Neuronal stem cell (in vitro differentiated cells): ENCODE measurements at regions not wholly inside any gene's neighbourhood (a gene's known extent, or its start where the extent isn't known, plus 50 kb on each side); places are given as distances from the start of the nearest gene placed in this dataset.

Source experiments
- DNase-seq: peaks from one replicate; pipeline ENCODE4 v3.0.0-alpha.2; 2013; ENCODE audit warnings: low spot score
- H2AFZ ChIP-seq: one replicate; pipeline ENCODE4 v1.6.1; 2013; ENCODE audit warnings: mild to moderate bottlenecking, low read length, inconsistent platforms
- H2AK5ac ChIP-seq: 2 replicates; pipeline ENCODE4 v1.6.1; 2013; ENCODE audit warnings: low read depth, mild to moderate bottlenecking, inconsistent platforms, low read length, moderate library complexity, mixed read lengths
- H2BK120ac ChIP-seq: 2 replicates; pipeline ENCODE4 v1.6.1; 2013; ENCODE audit warnings: low read depth, mild to moderate bottlenecking, inconsistent platforms, low read length, moderate library complexity, mixed read lengths
- H2BK12ac ChIP-seq: one replicate; pipeline ENCODE4 v1.6.1; 2013; ENCODE audit warnings: low read length, inconsistent platforms
- H2BK15ac ChIP-seq: 2 replicates; pipeline ENCODE4 v1.6.1; 2013; ENCODE audit warnings: mild to moderate bottlenecking, low read length, inconsistent platforms, mixed read lengths
- H2BK5ac ChIP-seq: one replicate; pipeline ENCODE4 v1.6.1; 2013; ENCODE audit warnings: inconsistent platforms, mild to moderate bottlenecking, low read length, moderate library complexity
- H3K14ac ChIP-seq: one replicate; pipeline ENCODE4 v1.6.1; 2013; ENCODE audit warnings: low read length, inconsistent platforms
- H3K18ac ChIP-seq: 2 replicates; pipeline ENCODE4 v1.6.1; 2013; ENCODE audit warnings: low read length, inconsistent platforms
- H3K23ac ChIP-seq: 2 replicates; pipeline ENCODE4 v1.6.1; 2013; ENCODE audit warnings: low read depth, mild to moderate bottlenecking, mixed read lengths, low read length, inconsistent platforms; ENCODE audit not compliant: poor library complexity
- H3K27ac ChIP-seq: replicated peaks from 3 replicates; pipeline ENCODE4 v1.5.1; 2013; ENCODE audit warnings: low read length, inconsistent platforms
- H3K27me3 ChIP-seq, 3 experiments: 2 replicates each; pipeline ENCODE4 v1.6.1; 2013; ENCODE audit warnings: low read length in 3 of 3, mild to moderate bottlenecking in 2 of 3, inconsistent platforms in 1 of 3, low read depth in 1 of 3, mixed read lengths in 1 of 3, moderate library complexity in 1 of 3; ENCODE audit not compliant: control insufficient read depth in 3 of 3, insufficient read depth in 3 of 3
- H3K36me3 ChIP-seq, 2 donors: replicated peaks in 1 of 2; 2 replicates each; pipeline ENCODE4 v1.6.1; 2013; ENCODE audit warnings: low read length in 2 of 2; ENCODE audit not compliant: control insufficient read depth in 2 of 2, insufficient read depth in 2 of 2
- H3K4ac ChIP-seq: 2 replicates; pipeline ENCODE4 v1.6.1; 2013; ENCODE audit warnings: inconsistent platforms, mild to moderate bottlenecking, low read length, moderate library complexity
- H3K4me1 ChIP-seq, 2 donors: 1 replicate in 1 of 2; 2 replicates in 1 of 2; pipeline ENCODE4 v1.6.1; 2013; ENCODE audit warnings: low read length in 2 of 2, low read depth in 1 of 2; ENCODE audit not compliant: control insufficient read depth in 2 of 2, insufficient read depth in 1 of 2
- H3K4me2 ChIP-seq: one replicate; pipeline ENCODE4 v1.6.1; 2013; ENCODE audit warnings: mild to moderate bottlenecking, low read length, inconsistent platforms; ENCODE audit not compliant: insufficient read depth, poor library complexity, severe bottlenecking
- H3K4me3 ChIP-seq, 2 donors: 2 replicates each; pipeline ENCODE4 v1.5.1; 2013; ENCODE audit warnings: low read length in 2 of 2, mild to moderate bottlenecking in 2 of 2, inconsistent platforms in 1 of 2, moderate library complexity in 1 of 2
- H3K79me1 ChIP-seq: one replicate; pipeline ENCODE4 v1.6.1; 2013; ENCODE audit warnings: low read depth, mild to moderate bottlenecking, inconsistent platforms, low read length, moderate library complexity
- H3K9ac ChIP-seq: one replicate; pipeline ENCODE4 v1.6.1; 2013; ENCODE audit warnings: mild to moderate bottlenecking, low read depth, low read length, inconsistent platforms; ENCODE audit not compliant: poor library complexity
- H3K9me3 ChIP-seq, 2 donors: replicated peaks in 1 of 2; 2 replicates each; pipeline versions ENCODE3 to v1.6.1; 2013; ENCODE audit warnings: low read length in 2 of 2, mild to moderate bottlenecking in 2 of 2, inconsistent platforms in 1 of 2, low read depth in 1 of 2, mixed read lengths in 1 of 2, moderate library complexity in 1 of 2; ENCODE audit not compliant: control insufficient read depth in 2 of 2, insufficient read depth in 1 of 2
- H4K8ac ChIP-seq: one replicate; pipeline ENCODE4 v1.6.1; 2013; ENCODE audit warnings: low read depth, mild to moderate bottlenecking, inconsistent platforms, low read length, moderate library complexity
- H4K91ac ChIP-seq: one replicate; pipeline ENCODE4 v1.6.1; 2013; ENCODE audit warnings: low read length, low read depth, mild to moderate bottlenecking, inconsistent platforms; ENCODE audit not compliant: poor library complexity
- WGBS, 2 donors: extraction: QIAGEN DNeasy Blood & Tissue Kit; methylation state at CpG; one replicate each; pipeline ENCODE4 v1.1.7; 2013; ENCODE audit warnings: missing lambda C conversion rate in 2 of 2, mixed read lengths in 1 of 2; ENCODE audit not compliant: insufficient read length in 2 of 2, insufficient replicate concordance in 1 of 2; ENCODE audit errors: extremely low coverage in 2 of 2; 5-methylcytosine and 5-hydroxymethylcytosine counted together

DNA sequence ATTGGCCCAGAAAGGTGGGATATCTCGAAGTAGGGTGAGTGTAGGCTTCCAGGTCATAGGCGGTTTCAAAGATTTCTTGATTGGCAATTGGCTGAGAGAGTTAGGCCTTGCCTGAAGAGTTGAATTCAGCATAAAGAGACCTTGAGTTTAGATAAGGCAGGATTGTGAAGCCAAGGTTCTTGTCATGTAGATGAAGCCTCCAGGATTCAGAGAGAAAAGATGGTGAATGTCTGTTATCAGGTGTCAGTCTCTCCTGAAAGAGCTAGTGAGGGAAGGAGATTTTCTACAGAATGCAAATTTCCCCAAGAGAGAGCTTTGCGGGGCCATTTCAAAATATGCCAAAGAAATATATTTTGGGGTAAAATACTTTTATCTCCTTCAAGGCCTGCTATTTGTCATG is 217.0 kb upstream of the TLE3 start:
- H3K9ac ChIP-seq, result no peak overlapping the region
- H2BK15ac ChIP-seq, result no peak overlapping the region
- no peak overlapping the region for H4K91ac ChIP-seq
- no peak overlapping the region for H2AFZ ChIP-seq
- H3K27ac ChIP-seq, result no peak overlapping the region
- H3K4ac ChIP-seq, result no peak overlapping the region
- no peak overlapping the region for H2BK12ac ChIP-seq
- no peaks in the 10 kb centered on the region for H3K9me3 ChIP-seq
- no peaks in the 10 kb centered on the region for H3K79me1 ChIP-seq
- no peak overlapping the region for H2BK120ac ChIP-seq
- no peak overlapping the region for H3K14ac ChIP-seq
- H3K36me3 ChIP-seq, result no peaks in the 10 kb centered on the region
- no peak overlapping the region for H4K8ac ChIP-seq
- H3K27me3 ChIP-seq, result peaks cover 0 to 2% (median 0%) of the 10 kb centered on the region in 3 experiments
- no CpG with 5 or more reads among the region's 3 CpGs for WGBS, 2 donors
- H3K4me2 ChIP-seq, result no peak overlapping the region
- no peaks in the 10 kb centered on the region for H3K4me1 ChIP-seq
- H2BK5ac ChIP-seq, result no peak overlapping the region
- DNase-seq, result no peak
- no peak overlapping the region for H3K23ac ChIP-seq
- no peak overlapping the region for H2AK5ac ChIP-seq
- no peak overlapping the region for H3K18ac ChIP-seq
- H3K4me3 ChIP-seq, result no peak overlapping the region

DNA sequence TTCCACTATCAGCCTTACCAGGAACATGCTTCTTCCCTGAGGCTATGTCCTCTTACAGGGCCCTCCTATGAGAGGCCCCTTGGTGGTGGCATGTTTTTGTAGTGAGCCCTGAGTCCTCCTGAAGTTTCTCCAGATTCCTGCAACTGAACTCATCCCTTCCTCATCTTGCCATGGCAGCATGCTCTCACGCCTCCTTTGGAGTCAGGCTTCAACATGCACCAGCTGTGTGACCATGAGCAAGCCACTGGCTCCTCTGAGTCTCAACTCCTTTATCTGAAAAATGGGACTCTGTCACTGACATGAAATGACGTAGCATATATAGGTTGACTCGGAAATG is 216.3 kb upstream of the TLE3 start:
- H3K79me1 ChIP-seq, result no peaks in the 10 kb centered on the region
- H3K9me3 ChIP-seq, result no peaks in the 10 kb centered on the region
- no peak overlapping the region for H3K18ac ChIP-seq
- no peak overlapping the region for H2AK5ac ChIP-seq
- H2BK12ac ChIP-seq, result no peak overlapping the region
- H3K27ac ChIP-seq, result no peak overlapping the region
- DNase-seq, result no peak
- H3K4me3 ChIP-seq, result peak overlapping the region in 1 of 2 donors; percentile 36
- H3K14ac ChIP-seq, result no peak overlapping the region
- H2BK15ac ChIP-seq, result no peak overlapping the region
- no peak overlapping the region for H4K8ac ChIP-seq
- H3K36me3 ChIP-seq, result no peaks in the 10 kb centered on the region
- H2BK5ac ChIP-seq, result no peak overlapping the region
- H3K4ac ChIP-seq, result no peak overlapping the region
- no peaks in the 10 kb centered on the region for H3K27me3 ChIP-seq
- H3K23ac ChIP-seq, result no peak overlapping the region
- H2BK120ac ChIP-seq, result no peak overlapping the region
- H2AFZ ChIP-seq, result no peak overlapping the region
- WGBS, 2 donors, result no CpG with 5 or more reads among the region's 3 CpGs
- no peak overlapping the region for H3K9ac ChIP-seq
- H4K91ac ChIP-seq, result no peak overlapping the region
- H3K4me2 ChIP-seq, result no peak overlapping the region
- H3K4me1 ChIP-seq, result no peaks in the 10 kb centered on the region

DNA sequence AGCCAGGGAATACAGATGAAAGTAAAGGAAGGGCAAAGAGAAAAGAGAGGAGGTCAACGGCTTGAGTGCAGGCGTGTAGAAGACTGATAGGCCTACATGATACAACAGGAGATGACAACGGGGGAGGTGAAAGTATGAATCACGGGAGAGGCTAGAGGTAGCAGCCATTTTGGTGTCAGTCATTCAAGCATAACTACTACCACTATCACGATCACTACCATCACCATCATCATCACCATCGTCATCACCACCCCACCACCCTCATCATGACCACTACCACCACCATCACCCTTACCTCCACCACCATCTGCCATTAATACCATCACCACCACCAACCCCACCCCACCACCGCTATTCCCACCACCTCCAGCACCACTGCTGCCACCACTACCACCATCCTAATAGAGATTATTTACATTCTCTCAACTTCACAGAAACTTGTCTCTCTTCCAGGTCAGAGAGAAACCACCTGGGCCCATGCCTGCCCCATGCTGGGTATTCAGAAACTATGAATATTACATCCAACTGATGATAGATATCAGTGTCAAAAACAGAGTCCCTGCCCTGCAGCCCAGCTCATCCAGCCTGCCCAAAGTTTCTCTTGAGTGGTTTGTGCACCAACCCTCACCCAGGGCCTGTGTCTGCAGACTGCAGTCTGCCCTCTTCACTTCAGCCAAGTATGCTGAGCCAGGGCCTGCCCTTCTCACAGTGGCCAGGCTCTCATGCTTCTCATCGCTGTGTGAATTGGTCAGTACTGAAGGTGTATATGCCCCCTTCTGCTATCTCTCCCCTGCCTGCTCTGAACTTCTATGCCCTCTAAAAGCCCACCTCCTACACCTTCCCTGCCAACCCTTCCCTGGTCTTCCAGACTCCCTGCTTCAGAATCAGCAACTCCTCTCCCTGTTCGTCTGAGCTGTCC is 215.6 kb upstream of the TLE3 start:
- H2BK120ac ChIP-seq, result no peak overlapping the region
- H2BK15ac ChIP-seq, result no peak overlapping the region
- H2BK5ac ChIP-seq, result no peak overlapping the region
- H3K36me3 ChIP-seq, result no peaks in the 10 kb centered on the region
- no peak overlapping the region for H4K91ac ChIP-seq
- H3K23ac ChIP-seq, result no peak overlapping the region
- no peak overlapping the region for H3K9ac ChIP-seq
- H2AFZ ChIP-seq, result no peak overlapping the region
- H2AK5ac ChIP-seq, result no peak overlapping the region
- H3K79me1 ChIP-seq, result no peaks in the 10 kb centered on the region
- H4K8ac ChIP-seq, result no peak overlapping the region
- no peak for DNase-seq
- H3K14ac ChIP-seq, result no peak overlapping the region
- H2BK12ac ChIP-seq, result no peak overlapping the region
- H3K27ac ChIP-seq, result no peak overlapping the region
- H3K9me3 ChIP-seq, result no peaks in the 10 kb centered on the region
- no peak overlapping the region for H3K4me2 ChIP-seq
- H3K4me3 ChIP-seq, result no peak overlapping the region
- no peak overlapping the region for H3K4ac ChIP-seq
- no peaks in the 10 kb centered on the region for H3K27me3 ChIP-seq
- 100% methylated on average over 1 of the region's 9 CpGs; no CpG with 5 or more reads in 1 of the 2 donors for WGBS, 2 donors
- H3K4me1 ChIP-seq, result no peaks in the 10 kb centered on the region
- no peak overlapping the region for H3K18ac ChIP-seq

DNA sequence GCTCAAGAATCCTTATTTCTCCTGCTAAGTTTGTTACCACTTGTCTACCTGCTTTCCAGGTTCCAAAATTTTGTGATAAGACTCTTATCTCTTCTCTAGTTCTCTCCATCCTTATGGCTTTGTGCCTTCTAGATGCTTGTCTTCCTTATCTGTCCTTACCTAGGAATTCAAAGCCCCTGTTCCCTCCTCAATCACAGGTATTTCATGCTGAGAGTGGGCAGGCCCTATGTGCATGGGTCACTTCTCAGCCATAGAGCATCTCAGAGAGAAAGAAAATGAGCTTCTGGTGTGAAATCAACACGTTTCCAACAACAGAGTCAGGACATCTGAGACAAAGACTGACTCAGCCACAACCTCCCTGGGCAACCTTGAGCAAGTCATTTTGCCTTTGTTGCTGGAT is 214.1 kb upstream of the TLE3 start:
- no peak for DNase-seq
- no peak overlapping the region for H3K23ac ChIP-seq
- H2BK5ac ChIP-seq, result no peak overlapping the region
- no peaks in the 10 kb centered on the region for H3K79me1 ChIP-seq
- H3K14ac ChIP-seq, result no peak overlapping the region
- no peak overlapping the region for H3K27ac ChIP-seq
- H3K27me3 ChIP-seq, result no peaks in the 10 kb centered on the region
- no peak overlapping the region for H3K4me2 ChIP-seq
- WGBS, 2 donors, result no CpG with 5 or more reads among the region's 1 CpG
- no peak overlapping the region for H2BK12ac ChIP-seq
- no peak overlapping the region for H2BK15ac ChIP-seq
- H2AFZ ChIP-seq, result no peak overlapping the region
- no peak overlapping the region for H3K9ac ChIP-seq
- no peak overlapping the region for H3K18ac ChIP-seq
- H3K4me3 ChIP-seq, result no peak overlapping the region
- no peak overlapping the region for H2BK120ac ChIP-seq
- H3K4ac ChIP-seq, result no peak overlapping the region
- no peaks in the 10 kb centered on the region for H3K9me3 ChIP-seq
- H3K4me1 ChIP-seq, result no peaks in the 10 kb centered on the region
- H4K91ac ChIP-seq, result no peak overlapping the region
- H4K8ac ChIP-seq, result no peak overlapping the region
- H3K36me3 ChIP-seq, result no peaks in the 10 kb centered on the region
- H2AK5ac ChIP-seq, result no peak overlapping the region
